ENCODE measurements at regions not wholly inside any gene's neighbourhood (a gene's known extent, or its start where the extent isn't known, plus 50 kb on each side); places are given as distances from the start of the nearest gene placed in this dataset.

- TF ChIP-seq GATA2 (IDR thresholded peaks at IDR 0.05; ENCODE audit: low read depth, low read length) (no peak), GATA3 (IDR thresholded peaks at IDR 0.05; ENCODE audit: low read depth, low read length) (no peak)
Observed at GRCh38 chr14:101101456-101102056, 198.0 kb upstream of the RTL1 start.
